HG03280 (cell line): ENCODE measurements at regions not wholly inside any gene's neighbourhood (a gene's known extent, or its start where the extent isn't known, plus 50 kb on each side); places are given as distances from the start of the nearest gene placed in this dataset.
"Not testable (repeated sequence)": the region's sequence is repeated elsewhere in the genome, so short reads cannot be mapped to it uniquely, and the experiment has no call there.

Source experiments
- ATAC-seq: cut with Tn5 transposase; IDR thresholded peaks from one replicate; pipeline ENCODE4 v1.9.1; 2021; ENCODE audit warnings: mild to moderate bottlenecking, moderate library complexity; ENCODE audit not compliant: unreplicated experiment

DNA sequence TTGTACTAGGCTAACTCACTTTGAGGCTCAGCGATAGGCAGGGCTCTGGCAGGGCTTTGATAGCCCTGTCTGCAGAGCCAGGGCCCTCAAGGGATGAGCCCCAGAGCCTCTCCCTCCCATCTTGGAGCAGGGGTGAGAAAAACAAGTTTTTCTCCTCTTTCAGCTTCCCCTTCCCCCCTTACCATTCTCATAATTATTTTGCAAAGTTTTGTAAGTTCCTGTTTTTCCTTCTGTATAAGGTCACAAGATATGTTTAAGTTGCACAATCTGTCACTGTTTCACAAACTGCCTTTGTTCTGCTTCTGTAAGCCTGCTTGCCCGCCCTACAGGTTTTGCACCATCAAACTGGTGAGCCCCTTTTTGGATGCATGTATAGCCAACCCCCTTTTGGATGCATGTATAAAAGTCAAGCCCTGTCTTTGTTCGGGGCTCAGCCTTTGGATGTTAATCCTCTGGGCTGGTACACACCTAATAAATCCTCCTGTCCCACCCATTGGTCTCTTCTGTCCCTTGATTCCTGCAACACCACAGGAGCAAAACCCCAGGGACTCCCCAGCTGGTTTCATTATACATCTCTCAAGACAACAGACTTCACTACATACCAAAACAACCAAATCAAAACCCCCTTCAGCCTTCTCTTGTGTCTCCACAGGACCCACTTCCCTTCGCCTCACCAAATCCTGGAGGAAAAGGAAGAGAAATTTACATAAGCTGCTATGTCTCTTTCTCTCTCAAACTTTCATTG, 52.5 kb upstream of the RESF1 start:
- no peak for ATAC-seq

- no peak for ATAC-seq
Observed at GRCh38 chr12:31903025-31903424, 56.2 kb upstream of the RESF1 start.

DNA sequence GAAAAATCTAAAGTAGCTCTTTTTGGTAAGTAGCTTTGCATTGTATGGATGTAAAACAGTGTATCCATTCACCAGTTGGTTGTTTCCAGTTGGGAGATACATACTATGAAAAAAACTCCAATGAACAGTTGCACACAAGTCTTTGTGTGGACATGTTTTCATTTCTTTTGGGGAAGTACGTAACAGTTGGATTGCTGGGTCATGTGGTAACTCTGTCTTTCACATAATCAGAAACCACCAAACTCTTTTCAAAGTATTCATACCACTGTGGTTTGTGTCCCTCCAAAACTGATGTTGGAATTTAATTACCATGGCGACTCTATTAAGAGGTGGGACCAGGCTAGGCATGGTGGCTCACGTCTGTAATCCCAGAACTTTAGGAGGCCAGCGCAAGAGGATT, 58.9 kb upstream of the RESF1 start:
- ATAC-seq, result no peak

- no peak for ATAC-seq
Observed at GRCh38 chr12:31899109-31899508, 60.1 kb upstream of the RESF1 start.

DNA sequence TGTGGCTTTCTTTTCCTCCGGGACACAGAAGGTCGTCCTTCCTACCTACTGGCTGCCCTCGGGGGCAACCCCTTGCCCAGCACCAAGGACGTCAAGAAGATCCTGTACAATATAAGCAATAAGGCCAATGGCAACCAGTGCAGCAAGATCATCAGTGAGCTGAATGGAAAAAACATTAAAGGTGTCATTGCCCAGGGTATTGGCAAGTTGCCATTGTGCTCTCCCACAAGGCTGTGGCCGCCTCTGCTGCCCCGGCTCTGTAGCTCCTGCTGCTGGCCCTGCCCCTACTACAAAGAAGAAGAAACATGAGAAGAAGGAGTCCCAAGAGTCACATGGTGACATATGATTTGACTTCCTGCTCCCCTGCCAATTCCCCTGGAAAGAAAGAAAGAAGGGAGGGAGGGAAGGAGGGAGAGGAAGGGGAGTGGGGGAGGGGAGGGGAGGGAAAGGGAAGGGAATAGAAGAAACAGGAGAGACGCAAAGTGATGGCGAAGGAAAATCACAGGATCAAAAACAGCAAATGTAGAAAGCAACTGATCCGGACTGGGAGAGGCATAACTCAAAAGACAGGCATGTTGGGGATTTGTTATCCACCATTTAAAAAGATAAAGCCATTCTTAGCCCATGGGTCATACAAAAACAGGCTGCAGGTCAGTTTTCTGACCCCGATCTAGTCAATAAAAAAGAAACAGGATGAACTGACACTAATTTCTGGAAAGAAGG, 61.3 kb upstream of the RESF1 start:
- ATAC-seq, result no peak

GRCh38 chr12:31897092-31897491, 62.1 kb upstream of the RESF1 start:
- not testable (repeated sequence) for ATAC-seq

DNA sequence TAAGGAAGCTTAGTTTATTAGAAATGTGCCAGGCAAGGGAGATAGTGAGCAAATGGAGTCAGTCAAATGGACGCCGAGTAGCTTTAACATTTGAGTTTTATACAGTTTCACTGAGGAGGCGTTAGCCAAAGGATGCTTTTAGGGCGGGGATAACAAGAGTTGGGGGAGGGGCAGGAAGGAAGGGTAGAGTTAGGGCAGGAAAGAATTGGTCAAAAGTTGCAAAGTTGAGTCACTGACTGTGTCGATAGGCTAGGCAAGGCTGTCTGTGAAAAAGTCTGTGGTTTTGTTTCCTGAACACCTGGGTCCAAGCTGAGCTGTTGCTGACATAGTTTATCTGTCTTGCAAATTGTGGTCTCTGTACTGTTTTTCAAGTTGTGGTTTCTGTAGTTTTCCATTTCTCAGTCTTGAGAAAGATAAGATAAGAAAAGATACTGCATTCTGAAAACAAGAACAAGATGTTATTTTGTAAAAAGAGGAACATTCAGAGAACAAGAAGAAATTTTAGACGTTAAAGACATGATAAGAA, 62.6 kb upstream of the RESF1 start:
- peak; percentile 99 for ATAC-seq

- ATAC-seq, result no peak
Observed at GRCh38 chr12:31895449-31896150, 63.6 kb upstream of the RESF1 start.

DNA sequence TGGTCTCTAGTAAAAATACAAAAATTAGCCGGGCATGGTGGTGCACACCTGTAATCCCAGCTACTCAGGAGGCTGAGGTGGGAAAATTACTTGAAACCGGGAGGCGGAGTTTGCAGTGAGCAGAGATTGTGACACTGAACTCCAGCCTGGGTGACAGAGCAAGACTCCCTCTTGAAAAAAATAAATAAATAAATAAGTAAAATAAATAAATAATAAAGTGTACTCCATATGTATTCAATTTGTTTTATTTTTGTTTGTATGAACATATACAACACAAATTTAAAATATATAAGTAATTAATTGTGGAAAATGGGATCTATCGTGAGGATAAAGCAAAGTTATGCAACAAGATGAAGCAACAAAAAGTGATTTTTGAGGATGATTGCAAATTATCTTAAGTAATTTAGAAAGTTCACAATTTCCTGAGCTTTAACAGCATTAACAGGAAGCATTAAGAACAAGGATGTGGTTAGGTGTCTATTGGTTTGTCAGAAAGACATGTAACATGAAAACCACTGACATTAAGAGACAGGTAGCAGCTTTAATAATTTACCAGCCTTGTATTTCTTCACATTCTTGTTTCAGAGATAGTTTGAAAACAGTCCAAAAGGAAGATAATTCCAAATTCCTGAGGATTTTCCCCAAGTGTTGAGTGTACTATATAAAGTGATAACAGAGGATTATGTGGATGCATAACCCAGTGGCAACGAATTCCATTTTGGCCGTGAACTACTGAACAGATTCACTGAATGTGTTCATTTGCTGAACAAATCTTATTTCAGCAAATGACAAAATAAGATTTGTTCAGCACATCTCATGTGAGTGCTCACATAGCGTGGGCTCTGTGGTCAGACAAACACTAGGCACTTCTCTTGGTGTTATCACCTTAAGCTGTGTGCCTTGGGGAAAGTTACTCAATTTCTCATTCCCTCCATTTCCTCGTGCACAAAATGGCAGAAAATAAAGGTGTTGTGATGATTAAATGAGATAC, 68.6 kb upstream of the RESF1 start:
- ATAC-seq, result peak; percentile 50

DNA sequence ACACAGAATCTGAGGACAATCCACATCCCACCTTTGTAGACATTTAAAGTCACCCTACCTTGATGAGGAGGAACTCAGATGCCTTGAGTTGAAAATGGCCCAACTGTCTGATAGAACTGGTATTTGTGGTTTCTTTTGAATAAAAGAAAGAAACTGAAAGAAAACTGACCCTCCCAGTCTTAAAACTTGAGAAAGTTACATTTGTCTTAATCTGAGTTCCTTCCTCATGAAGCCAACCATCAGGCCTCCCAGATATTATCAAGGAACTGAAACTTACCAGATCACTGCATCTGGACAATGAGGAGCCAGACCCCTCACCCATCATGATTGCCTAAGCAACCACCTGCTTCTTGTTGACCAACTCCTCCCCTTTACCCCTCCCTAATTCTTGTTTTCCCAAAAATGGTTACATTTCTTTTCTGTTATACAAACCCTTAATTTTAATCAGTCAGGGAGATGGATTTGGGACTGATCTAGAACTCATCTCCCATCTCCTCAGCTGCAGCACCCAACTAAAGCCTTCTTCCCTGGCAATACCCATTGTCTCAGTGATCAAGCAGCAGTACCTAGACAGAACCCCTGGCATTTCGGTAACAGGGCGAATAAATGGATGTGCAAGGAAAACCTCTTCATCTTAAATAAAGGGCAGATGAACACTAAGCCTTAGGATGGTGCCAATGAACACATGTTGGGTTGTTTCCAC, 72.0 kb upstream of the RESF1 start:
- ATAC-seq, result no peak

DNA sequence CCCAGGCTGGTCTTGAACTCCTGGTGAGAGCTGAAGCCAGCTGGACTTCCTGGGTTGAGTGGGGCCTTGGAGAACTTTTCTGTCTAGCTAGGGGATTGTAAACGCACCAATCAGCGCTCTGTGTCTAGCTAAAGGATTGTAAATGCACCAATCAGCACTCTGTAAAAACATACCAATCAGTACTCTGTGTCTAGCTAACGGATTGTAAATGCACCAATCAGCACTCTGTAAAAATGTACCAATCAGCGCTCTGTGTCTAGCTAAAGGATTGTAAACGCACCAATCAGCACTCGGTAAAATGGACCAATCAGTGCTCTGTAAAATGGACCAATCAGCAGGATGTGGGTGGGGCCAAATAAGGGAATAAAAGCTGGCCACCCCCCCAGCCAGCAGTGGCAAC, 76.5 kb upstream of the RESF1 start:
- ATAC-seq, result not testable (repeated sequence)

- no peak for ATAC-seq
Observed at GRCh38 chr12:31880340-31880739, 78.9 kb upstream of the RESF1 start.

DNA sequence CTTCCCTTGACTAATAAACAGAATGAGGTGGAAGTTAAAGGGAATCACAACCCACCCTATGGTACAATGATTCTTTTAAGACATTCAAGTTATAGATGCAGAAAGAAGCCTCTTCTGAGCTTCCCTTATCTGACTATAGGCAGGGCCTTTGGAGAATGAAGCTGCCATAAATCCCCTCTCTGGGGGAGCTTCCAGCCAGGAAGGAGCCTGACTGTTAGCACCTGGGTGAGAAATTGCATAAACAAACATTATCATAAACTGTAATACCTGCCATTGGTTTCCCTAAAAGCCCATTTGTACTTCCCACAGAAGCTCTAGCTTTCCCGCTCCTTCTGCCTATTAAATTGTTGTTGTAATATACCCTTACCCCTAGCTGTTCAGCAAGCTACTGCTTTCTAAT, 81.3 kb upstream of the RESF1 start:
- ATAC-seq, result no peak

DNA sequence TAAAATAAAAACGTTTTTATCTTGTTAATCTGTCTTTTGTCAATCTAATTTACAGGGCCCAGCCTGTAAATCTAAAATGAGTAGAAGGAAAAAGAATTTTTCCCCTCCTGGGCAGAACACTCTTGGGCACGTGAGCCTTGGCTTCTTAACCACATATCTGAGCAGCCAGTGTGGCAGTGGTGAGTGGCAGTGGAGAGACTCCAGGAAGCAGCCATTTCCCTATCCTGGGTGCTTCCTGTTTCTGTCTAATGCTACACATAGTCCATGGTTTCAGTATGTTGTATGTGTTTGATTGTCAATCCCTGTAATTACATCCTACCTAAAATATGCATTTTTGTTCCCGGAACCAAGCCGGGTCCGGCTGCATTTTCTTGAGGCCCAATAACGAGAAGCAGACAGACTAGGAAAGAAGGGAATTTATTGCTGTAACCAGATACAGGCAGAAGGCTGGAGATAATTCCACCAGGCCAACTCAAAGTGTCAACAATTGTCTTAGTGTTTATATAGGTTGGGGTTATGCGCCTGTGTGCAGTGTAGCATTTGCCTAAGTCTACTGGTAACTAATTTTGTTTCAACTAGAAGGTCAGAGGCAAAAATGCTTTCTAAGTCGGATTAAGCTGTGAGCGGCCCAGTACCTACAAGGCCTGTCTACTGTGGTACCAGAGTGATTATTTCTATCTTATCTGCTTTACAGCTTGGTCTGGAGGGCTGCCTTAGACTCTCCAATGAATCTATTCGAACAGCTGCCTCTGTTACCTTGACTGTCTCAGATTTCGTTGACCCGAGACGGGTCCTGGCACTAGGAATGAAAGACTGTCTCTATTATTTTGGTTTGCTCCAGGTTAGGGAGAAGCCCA, 82.4 kb upstream of the RESF1 start:
- ATAC-seq, result no peak

- no peak for ATAC-seq
Observed at GRCh38 chr12:31875609-31875964, 83.6 kb upstream of the RESF1 start.

GRCh38 chr12:31874961-31875608, 84.1 kb upstream of the RESF1 start:
- no peak for ATAC-seq

DNA sequence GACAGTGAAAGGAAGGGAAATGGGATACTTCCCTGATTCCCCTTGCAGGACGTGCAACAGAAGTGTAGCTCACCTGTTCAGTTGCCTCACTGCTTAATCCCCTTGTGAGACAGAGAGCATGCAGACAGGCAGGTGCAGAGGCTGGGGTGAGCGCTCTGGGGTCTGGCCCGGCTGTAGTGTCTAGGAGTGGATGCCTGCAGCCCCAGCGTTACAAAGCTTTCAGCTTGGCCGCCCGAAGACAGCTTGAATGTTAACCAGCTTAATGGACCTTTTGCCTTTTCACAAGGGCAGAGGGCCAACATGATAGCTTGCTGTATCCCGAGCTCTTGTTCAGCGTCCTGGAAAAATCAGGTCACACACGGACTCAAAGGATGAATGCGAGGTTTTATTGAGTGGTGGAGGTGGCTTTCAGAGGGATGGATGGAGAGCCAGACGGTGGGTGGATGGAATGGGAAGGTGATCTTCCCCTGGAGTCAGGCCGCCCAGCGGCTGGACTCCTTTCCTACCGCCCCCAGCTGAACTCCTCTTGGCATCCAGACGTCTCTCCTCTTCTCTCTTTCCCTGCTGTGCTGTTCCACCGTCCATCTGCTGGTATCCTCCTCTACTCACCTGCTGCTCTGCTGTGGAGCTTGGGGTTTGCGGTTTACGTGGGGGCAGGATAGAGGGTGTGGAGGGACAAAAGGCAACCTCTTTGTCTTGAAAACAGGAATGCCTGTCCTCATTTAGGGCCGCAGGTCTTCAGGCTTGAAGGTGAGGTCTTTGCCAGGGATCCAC, 86.2 kb upstream of the RESF1 start:
- ATAC-seq, result no peak

DNA sequence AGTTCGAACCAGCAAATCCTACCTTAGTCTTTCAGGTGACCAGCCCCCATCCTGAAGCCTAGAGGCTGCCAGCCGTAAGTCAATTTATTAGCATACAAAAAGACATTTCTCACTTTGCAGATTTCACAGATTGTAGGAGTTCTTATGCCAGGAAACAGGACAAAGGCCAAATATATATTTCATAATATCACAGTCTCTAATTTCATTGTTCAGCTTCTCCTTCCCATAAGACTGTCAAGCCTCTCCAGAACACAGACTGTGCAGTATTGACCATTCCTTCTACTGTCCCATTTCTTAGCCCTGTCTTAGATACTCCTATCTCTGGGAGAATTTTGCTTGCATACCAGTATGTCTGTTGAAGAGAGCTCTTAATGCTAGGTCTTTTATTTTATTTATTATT, 89.2 kb upstream of the RESF1 start:
- ATAC-seq, result no peak
